ENCODE measurements at regions not wholly inside any gene's neighbourhood (a gene's known extent, or its start where the extent isn't known, plus 50 kb on each side); places are given as distances from the start of the nearest gene placed in this dataset.
"Not testable (repeated sequence)": the region's sequence is repeated elsewhere in the genome, so short reads cannot be mapped to it uniquely, and the experiment has no call there.

DNA sequence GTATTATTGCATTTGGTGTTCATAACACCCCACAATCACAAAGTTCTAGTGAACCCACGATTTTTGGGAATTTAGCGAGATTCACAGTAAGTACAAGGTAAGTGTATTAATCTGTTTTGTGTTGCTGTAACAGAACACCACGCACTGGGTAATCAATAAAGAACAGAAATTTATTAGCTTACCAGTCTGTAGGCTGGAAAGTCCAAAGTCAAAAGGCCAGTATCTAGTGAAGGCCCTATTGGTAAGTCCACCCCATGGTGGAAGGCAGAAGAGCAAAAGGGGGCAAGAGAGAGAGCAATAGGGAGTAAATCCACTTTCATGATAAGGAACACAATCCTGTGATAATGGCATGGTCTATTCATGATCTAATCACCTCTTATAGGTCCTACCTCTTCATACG lies 190.3 kb upstream of the KCNMB2 start:
- ATAC-seq (no peak), DNase-seq (no peak)
- intact Hi-C loops (cut with DNase I; ENCODE audit: low total_unique reads) (no loop called here), in situ Hi-C loops (cut with MboI; ENCODE audit: low sequenced_read_pairs in 4 of 4) (no loop called here)
- no peaks in the 10 kb centered on the region for H3K36me3 ChIP-seq
- H3K9me3 ChIP-seq = no peaks in the 10 kb centered on the region
- no peak for TF ChIP-seq POLR2A (IDR thresholded peaks at IDR 0.05)
- TF ChIP-seq, protein P1, sequence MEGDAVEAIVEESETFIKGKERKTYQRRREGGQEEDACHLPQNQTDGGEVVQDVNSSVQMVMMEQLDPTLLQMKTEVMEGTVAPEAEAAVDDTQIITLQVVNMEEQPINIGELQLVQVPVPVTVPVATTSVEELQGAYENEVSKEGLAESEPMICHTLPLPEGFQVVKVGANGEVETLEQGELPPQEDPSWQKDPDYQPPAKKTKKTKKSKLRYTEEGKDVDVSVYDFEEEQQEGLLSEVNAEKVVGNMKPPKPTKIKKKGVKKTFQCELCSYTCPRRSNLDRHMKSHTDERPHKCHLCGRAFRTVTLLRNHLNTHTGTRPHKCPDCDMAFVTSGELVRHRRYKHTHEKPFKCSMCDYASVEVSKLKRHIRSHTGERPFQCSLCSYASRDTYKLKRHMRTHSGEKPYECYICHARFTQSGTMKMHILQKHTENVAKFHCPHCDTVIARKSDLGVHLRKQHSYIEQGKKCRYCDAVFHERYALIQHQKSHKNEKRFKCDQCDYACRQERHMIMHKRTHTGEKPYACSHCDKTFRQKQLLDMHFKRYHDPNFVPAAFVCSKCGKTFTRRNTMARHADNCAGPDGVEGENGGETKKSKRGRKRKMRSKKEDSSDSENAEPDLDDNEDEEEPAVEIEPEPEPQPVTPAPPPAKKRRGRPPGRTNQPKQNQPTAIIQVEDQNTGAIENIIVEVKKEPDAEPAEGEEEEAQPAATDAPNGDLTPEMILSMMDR (IDR thresholded peaks at IDR 0.05 in 4 of 5, conservative IDR thresholded peaks at IDR 0.05 in 1 of 5) = no peak
- no peak overlapping the region for H3K4me3 ChIP-seq
- no peaks in the 10 kb centered on the region for H3K4me1 ChIP-seq
- H3K27me3 ChIP-seq = no peaks in the 10 kb centered on the region
- H3K27ac ChIP-seq = no peak overlapping the region

DNA sequence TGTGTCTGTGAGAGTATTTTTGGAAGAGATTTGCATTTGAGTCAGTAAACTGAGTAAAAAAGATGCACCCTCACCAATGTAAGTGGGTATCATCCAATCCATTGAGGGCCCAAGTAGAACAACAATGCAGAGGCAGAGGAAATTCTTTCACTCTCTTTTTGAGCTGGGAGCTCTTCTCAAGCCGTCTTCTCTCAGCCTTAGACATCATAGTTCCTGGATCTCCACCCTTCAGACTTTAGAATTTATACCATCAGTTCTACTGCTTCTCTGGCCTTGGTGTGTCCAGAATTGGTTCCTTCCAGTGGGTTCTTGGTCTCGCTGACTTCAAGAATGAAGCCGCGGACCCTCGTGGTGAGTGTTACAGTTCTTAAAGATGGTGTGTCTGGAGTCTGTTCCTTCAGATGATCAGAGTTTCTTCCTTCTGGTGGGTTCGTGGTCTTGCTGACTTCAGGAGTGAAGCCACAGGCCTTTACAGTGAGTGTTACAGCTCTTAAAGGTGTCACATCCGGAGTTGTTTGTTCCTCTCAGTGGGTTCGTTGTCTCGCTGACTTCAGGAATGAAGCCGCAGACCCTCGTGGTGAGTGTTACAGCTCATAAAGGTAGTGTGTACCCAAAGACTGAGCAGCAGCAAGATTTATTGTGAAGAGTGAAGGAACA lies 187.5 kb upstream of the KCNMB2 start:
- H3K36me3 ChIP-seq; H3K4me3 ChIP-seq; H3K27ac ChIP-seq; in situ Hi-C loops (cut with MboI; ENCODE audit: low sequenced_read_pairs in 4 of 4); DNase-seq; H3K27me3 ChIP-seq; H3K9me3 ChIP-seq; intact Hi-C loops (cut with DNase I; ENCODE audit: low total_unique reads); ATAC-seq: not testable (repeated sequence)
- H3K4me1 ChIP-seq = peaks cover 7 to 16% of the 10 kb centered on the region in 2 donors

DNA sequence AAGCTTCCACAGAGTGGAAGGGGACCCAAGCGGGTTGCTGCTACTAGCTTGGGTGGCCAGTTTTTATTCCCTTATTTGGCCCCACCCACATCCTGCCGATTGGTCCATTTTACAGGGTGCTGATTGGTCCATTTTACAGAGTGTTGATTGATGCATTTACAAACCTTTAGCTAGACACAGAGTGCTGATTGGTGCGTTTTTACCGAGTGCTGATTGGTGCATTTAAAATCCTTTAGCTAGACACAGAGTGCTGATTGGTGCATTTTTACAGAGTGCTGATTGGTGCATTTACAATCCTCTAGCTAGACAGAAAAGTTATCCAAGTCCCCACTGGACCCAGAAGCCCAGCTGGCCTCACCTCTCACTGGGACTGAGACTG lies 187.0 kb upstream of the KCNMB2 start:
- H3K9me3 ChIP-seq; ATAC-seq; intact Hi-C loops (cut with DNase I; ENCODE audit: low total_unique reads); H3K27ac ChIP-seq; H3K36me3 ChIP-seq; in situ Hi-C loops (cut with MboI; ENCODE audit: low sequenced_read_pairs in 4 of 4); DNase-seq; H3K4me3 ChIP-seq; H3K27me3 ChIP-seq: not testable (repeated sequence)
- H3K4me1 ChIP-seq = peaks cover 7 to 16% of the 10 kb centered on the region in 2 donors

DNA sequence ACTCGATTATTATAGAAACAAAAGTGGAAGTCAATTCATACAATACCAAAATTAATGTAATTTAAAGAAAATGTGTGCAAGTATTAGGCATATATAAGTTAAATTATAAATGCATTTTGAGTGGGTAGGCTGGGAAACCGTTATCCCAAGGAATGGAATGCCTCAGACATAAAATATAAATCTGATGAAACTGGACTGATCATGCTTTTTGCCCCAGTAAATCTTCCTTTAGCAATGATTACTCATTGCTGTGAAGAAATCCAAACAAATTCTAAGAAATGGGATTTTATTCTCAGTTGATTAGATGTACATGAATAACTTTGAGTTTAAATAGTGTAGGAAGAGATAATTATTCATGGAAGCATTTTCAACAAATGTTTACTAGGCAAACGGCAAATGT lies 185.5 kb upstream of the KCNMB2 start:
- Histone ChIP-seq H3K27me3 (no peaks in the 10 kb centered on the region), H3K27ac (no peak overlapping the region), H3K4me3 (no peak overlapping the region), H3K4me1 (peaks cover 7 to 16% of the 10 kb centered on the region in 2 donors), H3K9me3 (no peaks in the 10 kb centered on the region), H3K36me3 (no peaks in the 10 kb centered on the region)
- intact Hi-C loops (cut with DNase I; ENCODE audit: low total_unique reads) = no loop called here
- in situ Hi-C loops (cut with MboI; ENCODE audit: low sequenced_read_pairs in 4 of 4) = no loop called here
- DNase-seq (no peak), ATAC-seq (no peak)
- TF ChIP-seq, protein P1 (IDR thresholded peaks at IDR 0.05 in 4 of 5, conservative IDR thresholded peaks at IDR 0.05 in 1 of 5) = no peak

DNA sequence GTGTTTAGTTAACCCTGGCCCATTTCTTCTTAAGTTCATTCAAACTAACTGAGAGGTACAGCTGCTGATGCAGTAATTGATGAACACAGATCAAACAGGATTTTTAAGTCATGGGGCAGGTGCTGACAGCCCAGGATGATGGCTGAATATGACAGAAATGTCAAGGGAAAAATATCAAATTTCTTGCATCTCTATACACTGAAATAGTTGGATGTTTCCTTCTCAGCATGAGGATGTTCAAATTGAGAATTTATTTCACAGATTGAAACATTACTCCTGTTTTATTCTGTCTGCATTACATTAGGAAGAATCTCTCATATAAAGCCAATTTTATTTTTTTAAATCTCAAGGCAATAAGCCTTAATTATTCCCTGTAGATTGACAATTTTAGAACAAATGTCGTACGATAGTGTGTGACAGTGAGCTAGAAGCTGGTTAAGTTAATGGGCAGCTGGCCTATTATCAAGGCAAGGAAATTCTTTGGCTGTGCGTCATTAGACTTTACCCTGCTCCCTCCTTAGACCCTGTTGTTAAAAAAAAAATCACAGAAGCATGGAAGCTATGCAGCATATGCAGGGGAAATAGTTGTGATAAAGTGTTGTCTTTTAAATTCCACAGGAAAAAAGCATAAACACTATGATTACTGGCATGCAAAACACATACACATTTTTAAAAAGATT lies 183.8 kb upstream of the KCNMB2 start:
- DNase-seq (no peak), ATAC-seq (no peak)
- Histone ChIP-seq H3K9me3 (no peaks in the 10 kb centered on the region), H3K4me3 (no peak overlapping the region), H3K27me3 (no peaks in the 10 kb centered on the region), H3K27ac (no peak overlapping the region), H3K4me1 (peaks cover 7 to 16% of the 10 kb centered on the region in 2 donors), H3K36me3 (no peaks in the 10 kb centered on the region)
- TF ChIP-seq, protein P1 (IDR thresholded peaks at IDR 0.05 in 4 of 5, conservative IDR thresholded peaks at IDR 0.05 in 1 of 5) = no peak
- TF ChIP-seq POLR2A (IDR thresholded peaks at IDR 0.05) = no peak
- in situ Hi-C loops (cut with MboI; ENCODE audit: low sequenced_read_pairs in 4 of 4) (no loop called here), intact Hi-C loops (cut with DNase I; ENCODE audit: low total_unique reads) (no loop called here)
